Mesenchymal stem cell (in vitro differentiated cells and primary cell): ENCODE measurements at regions not wholly inside any gene's neighbourhood (a gene's known extent, or its start where the extent isn't known, plus 50 kb on each side); places are given as distances from the start of the nearest gene placed in this dataset.
A peak's percentile ranks its signal among the peaks of the same experiment; 100 is the strongest.

Experiments used
- DNase-seq: peaks from one replicate; pipeline ENCODE4 v3.0.0-alpha.2; 2013
- H2AFZ ChIP-seq: one replicate; pipeline ENCODE4 v1.6.1; 2013; ENCODE audit warnings: low read depth, mild to moderate bottlenecking, control low read depth, inconsistent platforms, low read length, moderate library complexity
- H2AK5ac ChIP-seq: 2 replicates; pipeline ENCODE4 v1.6.1; 2013; ENCODE audit warnings: low read length, moderate library complexity, mild to moderate bottlenecking, inconsistent platforms; ENCODE audit not compliant: severe bottlenecking
- H2BK120ac ChIP-seq: one replicate; pipeline ENCODE4 v1.6.1; 2013; ENCODE audit warnings: low read depth, mild to moderate bottlenecking, inconsistent platforms, low read length, moderate library complexity
- H2BK12ac ChIP-seq, 2 experiments: one replicate each; pipeline ENCODE4 v1.6.1; 2013; ENCODE audit warnings: inconsistent platforms in 2 of 2, low read length in 2 of 2, mild to moderate bottlenecking in 2 of 2, moderate library complexity in 2 of 2, control low read depth in 1 of 2
- H2BK15ac ChIP-seq: one replicate; pipeline ENCODE4 v1.6.1; 2013; ENCODE audit warnings: mild to moderate bottlenecking, low read depth, inconsistent platforms; ENCODE audit not compliant: poor library complexity, severe bottlenecking
- H2BK5ac ChIP-seq: 2 replicates; pipeline ENCODE4 v1.6.1; 2013; ENCODE audit warnings: low read depth, mild to moderate bottlenecking, low read length, control low read depth, inconsistent platforms; ENCODE audit not compliant: poor library complexity, severe bottlenecking
- H3K14ac ChIP-seq, 2 experiments: one replicate each; pipeline ENCODE4 v1.6.1; 2013; ENCODE audit warnings: inconsistent platforms in 2 of 2, low read length in 2 of 2, control low read depth in 1 of 2, mild to moderate bottlenecking in 1 of 2, moderate library complexity in 1 of 2
- H3K18ac ChIP-seq, 2 experiments: one replicate each; pipeline ENCODE4 v1.6.1; 2013; ENCODE audit warnings: inconsistent platforms in 2 of 2, low read length in 2 of 2, control low read depth in 1 of 2, low read depth in 1 of 2, mild to moderate bottlenecking in 1 of 2
- H3K23ac ChIP-seq, 2 experiments: one replicate each; pipeline ENCODE4 v1.6.1; 2013; ENCODE audit warnings: inconsistent platforms in 2 of 2, low read length in 2 of 2, mild to moderate bottlenecking in 2 of 2, moderate library complexity in 2 of 2, control low read depth in 1 of 2
- H3K27ac ChIP-seq: 2 replicates; pipeline ENCODE4 v1.5.1; 2013; ENCODE audit warnings: mild to moderate bottlenecking, moderate library complexity, low read length, control low read depth, inconsistent platforms; ENCODE audit not compliant: poor library complexity, severe bottlenecking
- H3K27me3 ChIP-seq, 2 experiments: 2 replicates each; pipeline versions ENCODE4 v1.6.1 to v1.7.0; 2013; ENCODE audit warnings: low read length in 2 of 2, mild to moderate bottlenecking in 2 of 2, moderate library complexity in 2 of 2, control low read depth in 1 of 2, inconsistent platforms in 1 of 2; ENCODE audit not compliant: control insufficient read depth in 1 of 2, insufficient read depth in 1 of 2
- H3K36me3 ChIP-seq, 2 experiments: 2 replicates each; pipeline versions ENCODE4 v1.6.1 to v1.7.0; 2013; ENCODE audit warnings: low read length in 2 of 2, control low read depth in 1 of 2, inconsistent platforms in 1 of 2, low read depth in 1 of 2, mild to moderate bottlenecking in 1 of 2; ENCODE audit not compliant: insufficient read depth in 2 of 2, control insufficient read depth in 1 of 2
- H3K4ac ChIP-seq, 2 experiments: one replicate each; pipeline ENCODE4 v1.6.1; 2013; ENCODE audit warnings: inconsistent platforms in 2 of 2, low read length in 2 of 2, mild to moderate bottlenecking in 2 of 2, moderate library complexity in 2 of 2, control low read depth in 1 of 2, low read depth in 1 of 2
- H3K4me1 ChIP-seq: 2 replicates; pipeline ENCODE4 v1.6.1; 2013; ENCODE audit warnings: low read depth, low read length, control low read depth; ENCODE audit not compliant: control insufficient read depth, insufficient read depth
- H3K4me2 ChIP-seq: 2 replicates; pipeline ENCODE4 v1.6.1; 2013; ENCODE audit warnings: low read length, mild to moderate bottlenecking, inconsistent platforms; ENCODE audit not compliant: poor library complexity, severe bottlenecking
- H3K4me3 ChIP-seq, 2 experiments: 2 replicates each; pipeline versions ENCODE4 v1.5.1 to v1.7.0; 2013; ENCODE audit warnings: low read length in 2 of 2, mild to moderate bottlenecking in 2 of 2, control low read depth in 1 of 2, low read depth in 1 of 2; ENCODE audit not compliant: insufficient read depth in 1 of 2
- H3K79me1 ChIP-seq: replicated peaks from 2 replicates; pipeline ENCODE4 v1.6.1; 2013; ENCODE audit warnings: mild to moderate bottlenecking, control low read depth, low read length, inconsistent platforms; ENCODE audit not compliant: poor library complexity, severe bottlenecking
- H3K9ac ChIP-seq: 2 replicates; pipeline ENCODE4 v1.7.0; 2013; ENCODE audit warnings: mild to moderate bottlenecking, low read length, moderate library complexity
- H3K9me3 ChIP-seq: 2 replicates; pipeline ENCODE4 v1.7.0; 2013; ENCODE audit warnings: mild to moderate bottlenecking, low read length; ENCODE audit not compliant: control insufficient read depth
- H4K8ac ChIP-seq: one replicate; pipeline ENCODE4 v1.6.1; 2013; ENCODE audit warnings: inconsistent platforms, mild to moderate bottlenecking, low read length, moderate library complexity
- H4K91ac ChIP-seq: one replicate; pipeline ENCODE4 v1.6.1; 2013; ENCODE audit warnings: mild to moderate bottlenecking, low read length, inconsistent platforms
- WGBS: methylation state at CpG from one replicate; pipeline ENCODE4 v1.1.7; 2013; ENCODE audit warnings: mixed read lengths; 5-methylcytosine and 5-hydroxymethylcytosine counted together

GRCh38 chr16:7992616-7993015, 597.7 kb downstream of the TMEM114 start:
- Histone ChIP-seq H3K79me1 (no peaks in the 10 kb centered on the region), H3K23ac (no peak overlapping the region), H3K4ac (no peak overlapping the region), H2BK5ac (no peak overlapping the region), H3K27ac (no peak overlapping the region), H3K27me3 (no peaks in the 10 kb centered on the region), H4K8ac (no peak overlapping the region), H2BK12ac (no peak overlapping the region), H3K14ac (no peak overlapping the region), H2AK5ac (no peak overlapping the region), H3K36me3 (no peaks in the 10 kb centered on the region), H2BK15ac (no peak overlapping the region), H3K9ac (no peak overlapping the region), H3K4me1 (no peaks in the 10 kb centered on the region), H3K4me3 (no peak overlapping the region), H3K18ac (no peak overlapping the region), H3K4me2 (no peak overlapping the region), H2BK120ac (no peak overlapping the region), H3K9me3 (no peaks in the 10 kb centered on the region), H4K91ac (no peak overlapping the region), H2AFZ (no peak overlapping the region)
- WGBS: 88% methylated on average over 3 of the region's 3 CpGs
- DNase-seq: no peak

GRCh38 chr16:7990626-7991260, 599.6 kb downstream of the TMEM114 start:
- H2AFZ ChIP-seq: no peak overlapping the region
- no peaks in the 10 kb centered on the region for H3K9me3 ChIP-seq
- H3K14ac ChIP-seq: no peak overlapping the region
- no peak overlapping the region for H2BK120ac ChIP-seq
- no peak overlapping the region for H3K18ac ChIP-seq
- DNase-seq: no peak
- H3K79me1 ChIP-seq: no peaks in the 10 kb centered on the region
- H3K27ac ChIP-seq: no peak overlapping the region
- no peak overlapping the region for H2AK5ac ChIP-seq
- H3K4me2 ChIP-seq: no peak overlapping the region
- H3K4ac ChIP-seq: no peak overlapping the region
- no peak overlapping the region for H4K91ac ChIP-seq
- H3K36me3 ChIP-seq: no peaks in the 10 kb centered on the region
- peak overlapping the region; percentile 58 for H3K9ac ChIP-seq
- H2BK12ac ChIP-seq: no peak overlapping the region
- no peaks in the 10 kb centered on the region for H3K27me3 ChIP-seq
- H2BK15ac ChIP-seq: no peak overlapping the region
- 83% methylated on average over 10 of the region's 11 CpGs for WGBS
- no peak overlapping the region for H4K8ac ChIP-seq
- H3K4me3 ChIP-seq: peak overlapping the region in 1 of 2 experiments; percentile 70
- H3K4me1 ChIP-seq: no peaks in the 10 kb centered on the region
- H2BK5ac ChIP-seq: no peak overlapping the region
- H3K23ac ChIP-seq: no peak overlapping the region

DNA sequence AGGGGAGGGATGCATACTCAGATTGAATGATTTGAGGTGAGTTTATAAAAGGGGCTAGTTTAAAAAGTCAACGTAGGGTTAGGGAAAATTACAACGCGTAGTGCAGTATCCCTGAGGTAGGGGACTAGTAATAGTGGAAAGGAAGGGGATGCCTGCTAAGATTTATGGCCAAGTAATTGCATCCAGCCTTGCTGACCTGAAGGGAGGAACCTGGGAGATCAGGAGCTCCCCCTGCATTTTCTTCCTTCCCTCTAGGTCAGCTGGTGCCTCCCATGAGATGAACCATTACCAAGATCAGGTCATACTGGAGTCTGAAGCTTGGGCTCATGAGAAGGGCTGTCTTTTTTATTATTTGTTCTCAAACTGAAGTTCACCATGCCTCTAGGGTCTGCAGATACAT, 606.6 kb downstream of the TMEM114 start:
- WGBS: 75% methylated on average over 2 of the region's 3 CpGs
- Histone ChIP-seq H3K4me2 (no peak overlapping the region), H2BK12ac (no peak overlapping the region), H2BK15ac (no peak overlapping the region), H3K36me3 (no peaks in the 10 kb centered on the region), H3K4me1 (no peaks in the 10 kb centered on the region), H3K4ac (no peak overlapping the region), H3K27ac (no peak overlapping the region), H3K14ac (no peak overlapping the region), H2AFZ (no peak overlapping the region), H3K9ac (no peak overlapping the region), H4K91ac (no peak overlapping the region), H3K79me1 (no peaks in the 10 kb centered on the region), H3K23ac (no peak overlapping the region), H2BK120ac (no peak overlapping the region), H3K27me3 (no peaks in the 10 kb centered on the region), H2BK5ac (no peak overlapping the region), H3K18ac (no peak overlapping the region), H2AK5ac (no peak overlapping the region), H3K9me3 (no peaks in the 10 kb centered on the region), H3K4me3 (no peak overlapping the region), H4K8ac (no peak overlapping the region)
- DNase-seq: no peak

- H3K27me3 ChIP-seq: no peaks in the 10 kb centered on the region
- WGBS: 60% methylated on average over 1 of the region's 2 CpGs
Measured at GRCh38 chr16:7980133-7980483, 610.2 kb downstream of the TMEM114 start.

More at GRCh38 chr16:7980133-7980483, 610.2 kb downstream of the TMEM114 start:
- no peak for DNase-seq
- Histone ChIP-seq H3K4me3 (no peak overlapping the region), H3K4ac (no peak overlapping the region), H4K8ac (no peak overlapping the region), H2AFZ (no peak overlapping the region), H3K4me2 (no peak overlapping the region), H3K27ac (no peak overlapping the region), H3K4me1 (no peaks in the 10 kb centered on the region), H2BK15ac (no peak overlapping the region), H3K18ac (no peak overlapping the region), H2AK5ac (no peak overlapping the region), H3K23ac (no peak overlapping the region), H3K36me3 (no peaks in the 10 kb centered on the region), H3K9ac (no peak overlapping the region), H4K91ac (no peak overlapping the region), H3K14ac (no peak overlapping the region), H2BK120ac (no peak overlapping the region), H3K79me1 (no peaks in the 10 kb centered on the region), H3K9me3 (no peaks in the 10 kb centered on the region), H2BK12ac (no peak overlapping the region), H2BK5ac (no peak overlapping the region)
